ENCODE measurements at regions not wholly inside any gene's neighbourhood (a gene's known extent, or its start where the extent isn't known, plus 50 kb on each side); places are given as distances from the start of the nearest gene placed in this dataset.
"Not testable (repeated sequence)": the region's sequence is repeated elsewhere in the genome, so short reads cannot be mapped to it uniquely, and the experiment has no call there.

DNA sequence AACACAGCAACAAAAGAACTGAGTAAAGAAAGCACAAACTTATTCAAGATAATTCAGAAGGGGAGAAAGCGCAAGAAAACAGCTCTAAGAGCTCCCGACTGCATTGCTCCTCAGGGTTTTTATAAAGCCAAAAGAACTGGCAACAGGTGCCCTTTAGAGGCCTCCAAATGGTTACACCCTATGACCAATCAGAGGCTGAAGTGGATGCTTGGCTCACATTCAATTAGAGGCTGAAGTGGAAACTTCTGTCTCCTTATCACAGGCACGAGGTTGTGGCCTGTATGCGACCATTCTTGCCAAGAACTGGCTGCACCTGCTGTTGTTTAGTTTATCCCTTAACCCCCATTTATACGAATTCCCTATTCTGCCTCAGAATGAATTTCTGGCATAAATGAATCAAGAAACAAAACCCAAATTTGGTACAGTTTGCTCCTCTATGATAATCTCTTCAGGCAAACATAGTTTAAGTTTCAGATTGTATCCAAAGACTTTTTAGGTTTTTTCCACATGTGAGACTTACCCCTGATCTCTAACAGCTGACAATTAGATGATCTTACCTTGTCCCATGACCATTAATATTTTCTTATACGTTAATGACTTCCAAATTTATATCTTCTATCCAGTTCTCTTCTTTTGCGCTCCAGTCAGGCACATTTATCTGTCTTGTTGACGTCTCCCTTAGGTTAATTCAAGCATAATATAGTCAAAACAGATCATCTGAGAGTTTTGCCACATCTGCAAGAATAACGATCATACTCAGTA, 504.8 kb downstream of the NXPH1 start:
- no peak for DNase-seq

DNA sequence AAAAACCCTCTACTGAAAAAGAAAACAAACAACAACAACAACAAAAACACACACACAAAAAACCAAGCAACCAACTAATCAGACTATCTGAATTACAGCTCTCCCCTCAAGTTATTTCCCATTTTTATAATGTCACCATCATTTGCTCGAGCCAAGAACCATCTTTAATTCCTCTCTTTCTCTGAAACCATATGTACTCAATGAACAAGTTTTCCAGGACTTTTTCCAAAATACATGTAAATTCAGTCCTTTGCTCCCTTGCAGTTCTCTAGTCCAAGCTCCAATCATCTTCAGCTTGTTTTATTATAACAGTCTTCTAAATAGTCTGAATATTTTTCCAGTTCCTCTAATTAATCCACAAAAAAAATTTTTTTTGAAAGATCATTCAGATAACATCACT, 506.0 kb downstream of the NXPH1 start:
- DNase-seq, result no peak

DNA sequence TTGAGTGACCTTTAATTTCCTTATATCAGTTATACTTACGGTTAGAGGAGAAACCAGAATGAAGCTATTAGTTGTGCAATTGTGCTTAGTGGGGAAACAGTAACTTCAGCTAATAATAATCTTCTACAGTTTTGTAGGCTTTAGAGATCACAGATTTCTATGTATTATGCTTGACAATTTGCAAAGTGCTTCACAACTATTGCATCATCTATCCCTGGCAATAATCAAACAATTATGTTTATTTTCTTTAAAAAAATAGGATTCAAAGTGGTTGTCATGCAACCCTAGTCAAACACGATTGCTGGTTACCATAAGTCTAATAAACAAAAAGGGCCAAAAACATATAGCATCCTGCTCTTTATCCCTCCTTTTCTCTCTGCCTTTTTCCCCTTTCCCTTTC, 530.3 kb downstream of the NXPH1 start:
- DNase-seq, result no peak

DNA sequence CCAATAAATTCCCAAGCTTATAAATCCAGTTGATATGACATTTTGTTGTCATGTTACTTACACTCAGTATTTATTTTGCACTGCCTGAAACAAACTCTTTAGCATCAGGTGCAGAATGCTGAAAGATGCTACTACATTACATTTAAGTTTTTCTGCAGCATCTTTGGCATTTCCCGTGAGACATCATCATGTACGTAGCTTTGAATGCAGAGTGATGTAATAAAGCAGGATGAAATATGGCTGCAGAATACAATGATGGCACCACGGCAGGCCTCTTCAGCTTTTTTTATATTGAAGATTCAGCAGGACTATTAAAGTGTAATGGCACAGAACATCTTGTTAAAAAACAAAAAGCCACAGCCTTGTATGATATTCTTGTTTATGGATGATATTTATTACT, 531.8 kb downstream of the NXPH1 start:
- no peak for DNase-seq

DNA sequence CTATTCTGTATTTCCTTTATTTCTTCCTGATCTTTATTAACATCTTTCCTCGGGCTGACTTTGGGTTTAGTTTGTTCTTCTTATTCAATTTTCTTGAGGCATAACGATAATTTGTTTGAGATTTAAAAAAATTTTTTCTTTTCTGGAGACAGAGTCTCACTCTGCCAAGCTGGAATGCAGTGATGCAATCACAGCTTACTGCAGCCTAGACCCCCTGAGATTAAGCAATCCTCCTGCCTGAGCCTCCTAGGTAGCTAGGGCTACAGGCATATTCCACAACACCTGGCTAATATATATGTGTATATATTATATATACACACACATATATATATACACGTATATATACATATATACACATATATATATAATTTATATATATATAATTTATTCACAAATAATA, 540.2 kb downstream of the NXPH1 start:
- DNase-seq, result no peak

DNA sequence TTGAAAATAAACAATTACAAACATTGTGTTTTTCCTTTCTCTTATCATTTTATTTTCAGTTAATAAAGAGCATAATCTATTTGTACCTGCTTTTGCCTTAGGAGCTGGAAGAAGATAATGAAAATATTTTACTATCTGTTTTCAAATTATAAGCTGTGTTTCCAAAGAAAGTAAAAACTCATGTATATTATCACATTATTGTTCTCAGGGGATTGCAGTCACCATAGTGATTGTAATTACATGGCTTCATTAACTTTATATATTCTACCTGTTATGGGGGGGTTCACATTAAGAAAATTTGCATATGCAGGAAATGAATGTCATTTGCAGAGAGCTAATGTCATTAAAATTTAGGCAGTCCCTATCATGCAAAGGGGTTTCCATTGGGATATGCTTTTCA, 542.3 kb downstream of the NXPH1 start:
- DNase-seq, result no peak

DNA sequence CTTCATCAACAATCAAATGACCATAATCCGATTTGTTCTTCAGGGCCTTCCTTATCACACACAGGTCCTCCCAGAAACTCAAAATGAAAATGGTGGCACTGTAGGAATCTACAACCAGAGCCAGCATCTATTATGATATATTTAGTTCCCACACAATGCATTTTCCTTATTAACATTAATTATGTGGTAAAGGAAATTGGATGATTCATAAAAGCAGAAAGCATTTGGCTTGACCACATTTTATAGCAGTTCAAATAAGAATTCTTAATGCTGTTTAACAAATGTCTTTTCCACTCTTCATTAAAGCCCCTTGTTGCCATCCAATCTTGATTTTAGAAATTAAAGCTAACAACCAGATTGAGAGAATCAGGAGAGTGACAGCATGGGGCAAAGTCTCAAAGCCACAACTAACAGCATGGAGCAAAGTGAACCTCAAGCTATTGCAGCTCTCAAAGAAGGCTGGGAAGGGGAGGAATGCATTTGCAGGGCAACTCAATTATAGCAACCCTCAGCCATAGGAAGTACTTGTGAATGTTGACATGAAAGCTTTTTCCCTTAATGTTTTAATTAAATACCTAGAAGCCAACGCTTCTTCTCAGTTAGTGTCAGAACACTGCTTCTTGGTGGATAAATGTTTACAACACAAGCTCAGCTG, 549.1 kb downstream of the NXPH1 start:
- DNase-seq, result no peak

DNA sequence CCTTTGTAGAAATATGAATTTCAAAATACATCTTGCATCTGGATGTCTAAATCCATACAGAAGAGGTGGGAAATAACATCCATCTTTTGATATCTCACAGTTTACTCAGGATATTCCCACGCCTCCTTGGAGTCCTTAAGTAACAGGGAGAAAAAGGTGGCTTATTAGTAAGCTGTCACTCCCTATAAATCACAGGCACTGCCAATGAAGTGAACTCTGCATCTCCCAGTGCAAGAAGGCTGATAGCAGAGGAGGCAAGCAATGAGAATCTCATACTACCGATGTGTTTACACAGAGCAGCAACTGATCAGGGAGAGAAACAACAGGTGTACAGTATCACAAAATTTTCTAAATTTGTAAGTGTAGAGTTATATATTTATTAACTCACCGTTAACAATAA, 551.8 kb downstream of the NXPH1 start:
- DNase-seq, result no peak

DNA sequence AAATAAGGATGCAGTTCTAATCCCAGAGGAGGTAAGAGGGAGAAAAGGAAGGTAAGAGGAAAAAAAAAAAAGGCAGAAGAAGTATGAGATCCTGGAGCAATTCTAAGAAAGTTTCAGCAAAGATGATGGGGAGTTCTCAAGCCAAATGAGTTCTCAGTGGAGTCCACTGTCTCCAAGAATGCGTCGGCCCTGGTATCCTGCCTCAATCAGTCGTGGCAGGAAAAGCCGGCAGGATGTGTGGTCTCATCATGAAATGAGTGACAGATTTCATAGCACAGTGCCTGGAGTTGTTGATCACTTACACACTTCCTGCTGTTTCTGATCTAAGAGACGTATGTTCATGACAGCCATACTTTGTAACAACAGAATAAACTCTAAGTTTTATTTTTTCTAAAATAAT, 554.9 kb downstream of the NXPH1 start:
- DNase-seq, result no peak

DNA sequence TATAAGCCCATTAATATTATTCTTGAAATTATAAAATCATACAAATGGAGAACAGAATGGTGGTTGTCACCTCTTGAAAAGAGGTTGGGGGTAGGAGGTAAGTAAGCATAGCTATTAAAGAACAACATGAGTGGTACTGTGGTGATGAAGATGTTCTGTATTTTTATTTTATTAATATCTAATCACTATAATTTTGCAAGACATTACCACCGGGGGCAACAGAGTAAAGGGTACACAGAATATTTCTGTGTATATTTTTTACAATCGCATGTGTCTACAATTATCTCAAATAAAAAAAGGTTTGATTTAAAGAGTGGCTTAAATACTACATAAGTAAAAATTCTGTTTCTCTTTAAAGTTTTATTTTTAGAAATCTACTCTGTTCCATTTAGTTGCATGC, 557.8 kb downstream of the NXPH1 start:
- DNase-seq, result no peak

DNA sequence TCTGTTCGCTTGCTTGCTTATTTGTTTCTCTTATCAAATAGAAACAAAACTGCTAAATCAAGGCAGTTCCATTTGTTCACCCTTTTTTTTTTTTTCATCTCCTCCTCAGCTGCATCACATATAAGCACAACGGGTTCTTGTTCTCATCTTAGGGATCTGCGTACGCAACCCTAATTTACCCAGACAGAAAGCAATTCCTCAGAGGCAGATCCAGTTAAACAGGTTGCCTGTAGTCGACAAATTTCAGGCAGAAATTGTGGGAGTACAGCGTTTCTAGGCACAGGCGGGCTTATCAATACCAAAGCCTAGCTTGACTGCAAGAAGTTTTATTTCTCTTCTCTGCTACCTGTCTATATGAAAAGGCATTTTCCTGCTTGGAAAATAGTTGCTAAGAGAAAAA, 565.4 kb downstream of the NXPH1 start:
- DNase-seq, result no peak

DNA sequence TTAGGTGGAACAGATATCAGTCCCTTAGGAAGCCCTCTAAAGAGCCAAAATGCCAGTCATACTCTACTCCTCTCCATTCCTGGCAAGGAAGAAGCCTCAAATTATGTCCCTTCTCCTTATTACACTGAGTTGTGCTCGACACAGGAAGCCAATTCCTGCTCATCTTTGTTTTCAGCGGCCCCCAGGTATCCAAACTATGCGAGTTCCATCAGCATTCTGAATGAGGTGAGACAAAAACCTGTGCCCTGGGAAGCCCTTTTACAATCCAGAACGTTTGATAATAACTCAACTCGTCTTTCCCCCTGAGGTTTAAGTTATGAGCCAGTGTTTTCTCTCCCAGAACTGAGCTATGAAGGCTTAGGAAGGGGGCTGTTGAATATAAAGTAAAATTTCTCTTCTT, 580.5 kb downstream of the NXPH1 start:
- no peak for DNase-seq

DNA sequence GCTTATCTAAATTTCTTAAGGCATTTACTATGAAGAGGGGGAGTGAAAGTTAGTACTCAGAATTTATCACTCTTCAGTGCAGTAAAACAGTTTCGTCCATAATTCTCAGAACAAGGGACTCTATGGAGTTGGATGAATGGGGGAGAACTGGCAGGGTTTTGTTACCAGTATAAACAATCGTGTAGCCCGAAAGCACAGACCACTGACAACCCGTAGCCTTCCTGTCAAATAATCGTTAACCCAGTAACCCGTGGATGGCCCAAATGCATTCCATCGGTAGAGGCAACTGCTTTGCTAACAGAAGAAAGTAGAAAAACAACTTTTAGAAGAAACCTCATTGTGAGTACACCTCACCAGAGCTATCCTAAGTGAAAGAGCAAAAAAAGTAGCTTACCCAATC, 583.9 kb downstream of the NXPH1 start:
- DNase-seq, result no peak

DNA sequence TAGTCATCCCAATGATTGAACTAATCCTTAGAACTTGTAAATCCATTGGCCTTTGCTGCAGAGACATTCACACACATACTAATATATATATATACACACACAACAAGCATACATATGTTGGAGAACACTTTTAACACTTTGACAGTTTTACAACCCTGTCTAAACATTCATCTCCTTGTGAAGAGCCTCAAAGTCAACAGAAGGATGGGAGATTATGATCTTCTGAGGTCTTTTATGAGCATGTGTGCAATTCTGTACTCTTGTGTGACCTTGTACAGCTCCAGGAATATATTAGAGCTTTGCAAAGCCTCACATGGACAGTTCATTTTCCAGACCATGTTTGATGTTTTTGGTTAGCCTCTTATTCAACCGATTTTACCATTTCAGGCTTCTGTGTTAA, 589.0 kb downstream of the NXPH1 start:
- no peak for DNase-seq

DNA sequence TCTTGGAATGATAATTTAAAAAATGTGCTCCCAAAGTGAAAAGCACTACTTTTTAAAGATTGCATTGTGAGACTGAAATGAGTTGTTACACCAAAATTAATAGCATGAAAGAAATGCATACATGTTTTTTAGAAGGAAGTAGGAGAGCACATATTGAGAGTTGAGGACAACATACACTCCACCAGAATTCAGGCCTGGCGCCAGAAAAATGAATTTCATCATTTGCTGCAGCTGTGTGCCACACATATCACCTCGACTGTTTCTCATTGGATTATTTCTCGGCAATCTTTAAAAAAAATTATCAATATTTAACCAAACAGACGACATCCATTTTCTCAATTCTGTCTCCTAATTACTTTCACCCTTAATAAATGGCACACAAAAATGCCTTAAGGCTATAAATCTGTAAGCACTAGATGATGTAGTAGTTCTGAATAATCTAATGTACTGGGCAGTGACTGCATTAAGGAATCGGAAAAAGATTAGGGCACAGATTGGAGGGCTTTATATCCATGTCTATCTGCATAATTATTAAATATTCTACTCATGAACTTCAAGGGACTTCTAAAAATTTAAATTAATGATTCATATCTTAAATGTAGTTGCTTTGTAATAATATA, 590.4 kb downstream of the NXPH1 start:
- no peak for DNase-seq

DNA sequence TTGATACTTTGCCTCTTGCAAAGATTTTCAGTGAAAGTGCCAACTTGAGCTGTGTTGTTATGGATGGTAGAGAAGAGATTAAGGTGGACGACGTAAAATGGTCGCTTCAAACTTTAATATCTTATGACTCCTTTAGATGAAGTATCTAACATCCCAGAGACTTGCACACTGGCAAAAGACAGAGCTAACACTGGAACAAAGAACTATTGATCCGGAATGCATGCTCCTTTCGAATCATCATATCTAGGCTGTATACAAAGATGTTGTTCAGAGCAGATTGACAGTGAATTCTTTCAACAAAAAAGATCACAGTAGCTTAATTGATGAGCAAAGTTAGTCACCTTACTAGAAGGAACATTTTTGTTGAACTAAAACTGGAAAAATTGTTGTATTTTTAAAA, 592.7 kb downstream of the NXPH1 start:
- DNase-seq, result no peak

DNA sequence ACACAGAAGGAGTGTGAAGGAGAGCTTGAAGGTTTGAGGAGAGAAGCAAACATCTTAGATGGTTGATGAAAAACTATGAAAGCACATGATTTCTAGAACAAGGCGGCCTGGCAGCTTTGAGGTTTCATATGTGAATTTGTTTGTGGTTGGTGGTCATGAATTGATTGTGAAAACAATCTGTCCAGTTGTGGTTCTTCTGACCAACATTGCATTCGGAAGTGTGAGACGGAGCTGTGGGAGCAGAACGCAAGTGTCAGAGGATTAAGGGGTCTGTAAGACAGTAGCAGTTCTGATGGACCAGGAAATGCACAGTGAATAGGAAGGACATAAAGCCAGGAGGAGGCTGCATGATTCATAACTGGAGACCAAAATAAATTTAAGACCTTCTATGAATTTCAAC, 594.6 kb downstream of the NXPH1 start:
- DNase-seq, result no peak

DNA sequence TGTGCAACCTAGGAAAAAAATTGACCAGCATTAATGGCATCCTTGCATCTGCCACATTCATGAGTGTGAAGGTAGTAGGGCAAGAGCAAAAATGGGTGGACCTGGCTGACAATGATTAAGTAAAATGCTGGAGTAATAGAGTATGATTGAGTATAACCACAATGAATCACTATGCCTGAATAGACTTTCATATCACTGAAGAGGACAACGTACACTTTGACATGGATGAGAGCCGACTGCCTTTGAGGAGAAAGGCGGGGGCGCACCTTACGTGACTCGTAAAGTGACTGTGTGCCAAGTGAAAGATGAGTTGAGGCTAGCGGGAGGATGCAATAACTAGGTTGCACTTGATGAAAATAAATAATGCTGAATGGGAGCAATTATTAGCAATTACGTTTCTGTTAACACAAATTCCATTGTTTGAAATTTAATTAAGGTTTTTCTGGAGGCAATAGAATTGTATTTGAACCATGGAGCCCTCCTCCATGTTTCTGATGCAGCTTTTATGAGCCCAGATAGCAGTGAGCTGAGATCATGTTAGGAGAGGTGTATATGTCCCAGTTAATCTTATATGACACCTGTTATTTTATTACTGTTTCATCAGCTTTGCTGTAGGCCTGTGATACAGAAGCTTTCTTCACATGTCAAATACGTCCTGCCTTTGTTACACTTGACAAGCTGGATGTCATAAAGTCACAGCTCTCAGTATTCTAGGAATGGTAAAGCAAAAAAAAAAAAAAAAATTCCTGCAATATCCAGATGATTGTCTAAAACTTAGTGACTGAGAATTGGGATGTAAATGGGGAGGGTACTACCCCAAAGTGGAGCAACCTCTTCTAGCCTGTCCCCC, 596.5 kb downstream of the NXPH1 start:
- DNase-seq, result no peak

DNA sequence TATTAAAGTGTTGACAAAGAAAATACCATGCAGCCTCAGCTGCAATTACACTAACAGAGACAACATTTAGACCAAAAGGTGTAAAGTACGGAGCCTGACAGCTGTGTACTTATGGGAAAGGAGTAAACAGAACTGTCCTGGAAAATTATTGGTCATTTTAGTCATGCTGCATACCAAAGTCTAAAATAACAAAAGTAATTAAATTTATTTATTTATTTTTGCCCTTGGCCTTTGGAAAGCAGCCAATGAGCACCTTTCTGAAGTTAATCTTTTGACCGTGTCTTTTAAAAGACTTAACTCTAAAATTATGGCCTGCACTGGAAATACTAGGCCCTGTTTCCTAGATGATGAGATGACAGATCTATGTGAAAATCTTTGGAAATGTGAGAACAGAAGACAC, 597.6 kb downstream of the NXPH1 start:
- DNase-seq, result no peak

DNA sequence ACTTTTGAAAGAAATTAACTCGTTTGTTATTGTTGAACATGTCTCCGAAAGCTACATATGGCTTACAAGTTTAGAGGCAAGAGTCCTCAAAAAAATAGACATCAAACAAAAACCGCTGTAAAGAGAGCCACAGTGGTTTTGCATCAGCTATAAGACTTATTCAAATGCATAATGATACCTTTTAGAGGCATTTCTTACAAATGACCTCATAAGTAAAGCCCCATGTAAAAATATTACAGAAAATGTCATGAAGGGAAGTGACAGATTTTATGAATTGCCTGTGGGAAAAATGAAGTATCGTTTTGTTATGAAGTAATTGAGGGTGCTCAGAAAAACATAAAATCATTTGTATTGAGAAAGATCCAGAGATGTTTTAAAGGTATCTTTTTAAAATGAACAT, 598.0 kb downstream of the NXPH1 start:
- no peak for DNase-seq

DNA sequence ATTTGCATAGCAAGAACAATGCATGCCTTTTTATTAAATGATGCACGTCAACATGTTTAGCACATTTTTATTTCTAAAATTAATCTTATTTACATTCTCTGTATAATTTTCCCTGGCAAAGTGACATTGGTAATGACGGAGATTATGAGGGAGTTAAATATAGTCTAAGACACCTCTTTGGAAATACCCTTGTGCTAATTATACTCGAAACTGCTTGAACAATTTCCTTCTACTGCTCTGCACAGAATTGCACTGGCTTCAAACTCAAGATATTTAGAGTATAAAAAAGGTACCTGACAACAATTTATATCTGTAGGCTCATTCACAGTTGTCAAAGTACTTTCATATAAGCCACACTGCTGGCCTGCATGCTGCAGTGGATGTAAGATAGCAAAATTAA, 602.7 kb downstream of the NXPH1 start:
- no peak for DNase-seq

DNA sequence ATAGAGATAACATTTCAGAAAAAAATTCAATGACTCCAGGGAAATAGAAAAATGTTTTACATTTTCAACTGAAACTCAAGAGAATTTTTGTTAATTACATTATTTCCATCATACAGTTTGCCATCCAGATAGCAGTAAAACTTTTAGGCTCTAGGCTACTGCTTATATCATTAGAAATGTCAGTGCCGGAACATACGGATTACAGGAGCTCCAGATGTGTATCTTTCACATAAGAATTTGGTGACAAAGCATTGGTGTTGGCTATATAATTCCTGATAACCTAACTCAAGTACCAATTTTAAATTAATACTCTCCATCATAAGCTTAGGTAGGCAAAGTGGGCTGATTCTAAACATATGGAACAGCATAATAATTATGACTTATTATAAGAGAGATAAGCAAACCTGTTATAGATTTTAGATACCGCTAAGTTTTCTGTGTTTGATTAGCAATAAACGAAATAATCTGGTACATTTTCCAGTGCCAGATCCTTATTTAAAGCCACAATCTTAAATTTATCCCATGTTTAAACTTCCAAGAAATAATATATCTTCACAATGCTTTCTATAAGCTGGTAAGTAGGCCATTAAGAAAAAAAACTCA, 637.9 kb downstream of the NXPH1 start:
- DNase-seq, result no peak

DNA sequence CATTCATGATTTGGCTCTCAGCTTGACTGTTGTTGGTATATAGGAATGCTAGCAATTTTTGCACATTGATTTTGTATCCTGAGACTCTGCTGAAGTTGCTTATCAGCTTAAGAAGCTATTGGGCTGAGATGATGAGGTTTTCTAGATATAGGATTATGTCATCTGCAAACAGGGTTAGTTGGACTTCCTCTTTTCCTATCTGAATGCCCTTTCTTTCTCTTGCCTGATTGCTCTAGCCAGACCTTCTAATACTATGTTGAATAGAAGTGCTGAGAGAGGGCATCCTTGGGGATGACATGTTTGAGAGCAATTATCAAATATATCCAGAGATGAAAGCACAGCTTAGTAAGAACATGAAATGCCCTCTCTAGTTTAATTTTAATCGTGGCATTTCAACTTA, 642.4 kb downstream of the NXPH1 start:
- not testable (repeated sequence) for DNase-seq

All from left hindlimb (tissue), 1 donor.